Psoas muscle (tissue), 7 donors: ENCODE measurements at regions not wholly inside any gene's neighbourhood (a gene's known extent, or its start where the extent isn't known, plus 50 kb on each side); places are given as distances from the start of the nearest gene placed in this dataset.

ENCODE experiments used
- ATAC-seq, 4 donors: fragments of 200-7000 bp; cut with Tn5 transposase; one replicate each; pipeline ENCODE4 v1.9.1; 2020; ENCODE audit warnings: moderate library complexity in 3 of 4, mild to moderate bottlenecking in 2 of 4
- DNase-seq, 2 donors: peaks; one replicate each; pipeline ENCODE4 v3.0.0-alpha.2; 2020
- H3K27ac ChIP-seq: fragments of 200-600 bp; one replicate; pipeline ENCODE4 v1.8.0; 2022
- H3K27me3 ChIP-seq, 3 donors: fragments of 200-600 bp in 1 of 3; one replicate each; pipeline versions ENCODE4 v1.6.1 to v1.8.0; 2013 to 2022; ENCODE audit warnings: low read length in 2 of 3, mild to moderate bottlenecking in 2 of 3, moderate library complexity in 1 of 3; ENCODE audit not compliant: insufficient read depth in 3 of 3
- H3K36me3 ChIP-seq, 2 donors: fragments of 200-600 bp in 1 of 2; one replicate each; pipeline versions ENCODE4 v1.6.1 to v1.8.0; 2013 to 2022; ENCODE audit warnings: low read depth in 1 of 2, mild to moderate bottlenecking in 1 of 2, moderate library complexity in 1 of 2; ENCODE audit not compliant: insufficient read depth in 1 of 2
- H3K4me1 ChIP-seq: fragments of 200-600 bp; one replicate; pipeline ENCODE4 v1.8.0; 2022
- H3K4me3 ChIP-seq: fragments of 200-600 bp; one replicate; pipeline ENCODE4 v1.8.0; 2022; ENCODE audit warnings: mild to moderate bottlenecking
- H3K9me3 ChIP-seq: fragments of 200-600 bp; one replicate; pipeline ENCODE4 v1.8.0; 2022
- CTCF ChIP-seq: fragments of 200-600 bp; IDR thresholded peaks from one replicate; pipeline ENCODE4 v1.8.0; 2022; ENCODE audit warnings: antibody characterized with exemption
- WGBS, 3 donors: extraction: QIAGEN DNeasy Blood & Tissue Kit; methylation state at CpG; one replicate each; pipeline versions ENCODE4 v1.1.6 to v1.1.7; 2013; 5-methylcytosine and 5-hydroxymethylcytosine counted together
- intact Hi-C, 2 donors: fragments of 100-400 bp; cut with DNase I; formaldehyde crosslinking; loops; one replicate each; pipeline versions ENCODE4 v1.11.0 to v1.14.2; 2022
- donor health status: healthy with polysubstance abuse.
- donor health status: DM: no; HTN: no; CAD: no; lungs with moderate emphysema.
- donor health status: Bipolar disorder and iron deficiency.
- donor health status: healthy.
- donor health status: DM: yes; HTN: yes; CAD: no.
- donor health status: DM: no; HTN: no; CAD: no.
- donor health status: DM: yes; HTN: yes; CAD: no.

- Histone ChIP-seq H3K27me3 (peaks cover 0 to 5% (median 0%) of the 10 kb centered on the region in 3 donors), H3K4me3 (no peak overlapping the region), H3K36me3 (no peaks in the 10 kb centered on the region), H3K4me1 (peaks cover 8% of the 10 kb centered on the region), H3K27ac (no peak overlapping the region), H3K9me3 (no peaks in the 10 kb centered on the region)
- intact Hi-C loops: no loop called here
- no peak for TF ChIP-seq CTCF
- 78 to 86% (median 84%) methylated on average over 3 of the region's 3 CpGs for WGBS, 3 donors
- ATAC-seq (no peak), DNase-seq (no peak)
Observed at GRCh38 chr15:69804786-69805185, 292.9 kb downstream of the TLE3 start.

- WGBS, 3 donors: 73 to 84% (median 81%) methylated on average over 9 of the region's 9 CpGs
- ATAC-seq: no peak
Observed at GRCh38 chr15:69805248-69805953, 292.3 kb downstream of the TLE3 start.

GRCh38 chr15:69806287-69806915, 291.3 kb downstream of the TLE3 start:
- Histone ChIP-seq H3K4me1 (peaks cover 11% of the 10 kb centered on the region), H3K27ac (no peak overlapping the region), H3K27me3 (peaks cover 0 to 5% (median 0%) of the 10 kb centered on the region in 3 donors), H3K4me3 (no peak overlapping the region), H3K9me3 (no peaks in the 10 kb centered on the region), H3K36me3 (no peaks in the 10 kb centered on the region)
- DNase-seq (no peak), ATAC-seq (no peak)
- intact Hi-C loops: no loop called here
- WGBS, 3 donors: 76 to 80% (median 77%) methylated on average over 10 of the region's 10 CpGs
- no peak for TF ChIP-seq CTCF

More at GRCh38 chr15:69805248-69805953, 292.3 kb downstream of the TLE3 start:
- intact Hi-C loops: no loop called here
- no peak for DNase-seq
- peaks cover 0 to 5% (median 0%) of the 10 kb centered on the region in 3 donors for H3K27me3 ChIP-seq
- H3K9me3 ChIP-seq: no peaks in the 10 kb centered on the region
- peaks cover 11% of the 10 kb centered on the region for H3K4me1 ChIP-seq
- H3K36me3 ChIP-seq: no peaks in the 10 kb centered on the region
- no peak for TF ChIP-seq CTCF
- H3K4me3 ChIP-seq: no peak overlapping the region
- H3K27ac ChIP-seq: no peak overlapping the region

- DNase-seq (peak in 1 of 2 donors; percentile 57), ATAC-seq (peak in 1 of 4 donors; percentile 29)
Observed at GRCh38 chr15:69807721-69808120, 290.0 kb downstream of the TLE3 start.

More at GRCh38 chr15:69807721-69808120, 290.0 kb downstream of the TLE3 start:
- Histone ChIP-seq H3K27me3 (peaks cover 0 to 5% (median 0%) of the 10 kb centered on the region in 3 donors), H3K4me3 (no peak overlapping the region), H3K9me3 (no peaks in the 10 kb centered on the region), H3K4me1 (peaks cover 11% of the 10 kb centered on the region), H3K27ac (no peak overlapping the region), H3K36me3 (no peaks in the 10 kb centered on the region)
- no peak for TF ChIP-seq CTCF
- intact Hi-C loops: no loop called here
- WGBS, 3 donors: 39 to 68% (median 49%) methylated on average over 5 of the region's 5 CpGs
